GM23338 (cell line): ENCODE measurements at regions not wholly inside any gene's neighbourhood (a gene's known extent, or its start where the extent isn't known, plus 50 kb on each side); places are given as distances from the start of the nearest gene placed in this dataset.

Experiments used
- ATAC-seq: fragments of 200-7000 bp; cut with Tn5 transposase; 3 replicates; pipeline ENCODE4 v1.9.1; 2020
- DNase-seq: peaks from one replicate; pipeline ENCODE4 v3.0.0-alpha.2; 2015; ENCODE audit warnings: low spot score
- H2AFZ ChIP-seq: fragments of 200-600 bp; sonication (generic); 2 replicates; pipeline ENCODE4 v1.8.0; 2016; ENCODE audit warnings: antibody characterized with exemption, mild to moderate bottlenecking, moderate library complexity
- H3F3A ChIP-seq: fragments of 200-600 bp; sonication (generic); replicated peaks from 2 replicates; pipeline ENCODE4 v1.8.0; 2017; ENCODE audit warnings: antibody characterized with exemption, mixed run types, low read depth
- H3K27ac ChIP-seq: fragments of 200-600 bp; sonication (generic); 2 replicates; pipeline ENCODE4 v1.6.1; 2016; ENCODE audit warnings: low read depth
- H3K27me3 ChIP-seq: fragments of 200-600 bp; sonication (generic); 2 replicates; pipeline ENCODE4 v1.8.0; 2016; ENCODE audit warnings: mild to moderate bottlenecking, mixed run types, moderate library complexity; ENCODE audit not compliant: insufficient read depth
- H3K36me3 ChIP-seq: fragments of 200-600 bp; sonication (generic); 2 replicates; pipeline ENCODE4 v1.8.0; 2016; ENCODE audit warnings: mild to moderate bottlenecking; ENCODE audit not compliant: insufficient read depth
- H3K4me1 ChIP-seq: fragments of 200-600 bp; sonication (generic); 2 replicates; pipeline ENCODE4 v1.8.0; 2016; ENCODE audit warnings: mild to moderate bottlenecking, moderate library complexity; ENCODE audit not compliant: insufficient read depth
- H3K4me2 ChIP-seq: fragments of 200-600 bp; sonication (generic); 2 replicates; pipeline ENCODE4 v1.7.1; 2017; ENCODE audit warnings: mixed run types
- H3K4me3 ChIP-seq: fragments of 200-600 bp; sonication (generic); 2 replicates; pipeline ENCODE4 v1.6.1; 2016; ENCODE audit warnings: mixed run types
- H3K79me2 ChIP-seq: fragments of 200-600 bp; sonication (generic); replicated peaks from 2 replicates; pipeline ENCODE4 v1.8.0; 2017; ENCODE audit warnings: mild to moderate bottlenecking; ENCODE audit not compliant: insufficient read depth
- H3K9me2 ChIP-seq: fragments of 200-600 bp; sonication (generic); 2 replicates; pipeline ENCODE4 v1.8.0; 2017; ENCODE audit not compliant: insufficient read depth
- H4K20me1 ChIP-seq: fragments of 200-600 bp; sonication (generic); replicated peaks from 2 replicates; pipeline ENCODE4 v1.8.0; 2017; ENCODE audit warnings: mild to moderate bottlenecking; ENCODE audit not compliant: insufficient read depth
- H3K27ac Mint-ChIP-seq: 2 replicates; pipeline ENCODE4 v1.8.0; 2020; ENCODE audit warnings: inconsistent platforms, mild to moderate bottlenecking, moderate library complexity, mixed read lengths
- H3K27me3 Mint-ChIP-seq: 3 replicates; pipeline ENCODE4 v1.8.0; 2022; ENCODE audit warnings: low read depth, mild to moderate bottlenecking, moderate library complexity, mixed read lengths, inconsistent platforms; ENCODE audit not compliant: insufficient read depth, poor library complexity
- H3K36me3 Mint-ChIP-seq: 3 replicates; pipeline ENCODE4 v1.8.0; 2021; ENCODE audit warnings: low read depth, mild to moderate bottlenecking, inconsistent platforms, moderate library complexity, mixed read lengths
- H3K4me1 Mint-ChIP-seq: 3 replicates; pipeline ENCODE4 v1.8.0; 2020; ENCODE audit warnings: mild to moderate bottlenecking, inconsistent platforms, mixed read lengths
- H3K4me3 Mint-ChIP-seq: 3 replicates; pipeline ENCODE4 v1.8.0; 2021; ENCODE audit warnings: moderate library complexity, mild to moderate bottlenecking, inconsistent platforms, mixed read lengths
- H3K9me3 Mint-ChIP-seq: 3 replicates; pipeline ENCODE4 v1.8.0; 2020; ENCODE audit warnings: moderate library complexity, mild to moderate bottlenecking, inconsistent platforms, mixed read lengths
- CTCF ChIP-seq, 2 experiments: fragments of 200-600 bp in 1 of 2; sonication (generic) in 1 of 2; conservative IDR thresholded peaks; 2 replicates each; pipeline versions ENCODE4 v1.5.1 to v1.6.1; 2016 to 2017; ENCODE audit warnings: antibody characterized with exemption in 2 of 2, low read depth in 2 of 2, mild to moderate bottlenecking in 2 of 2, moderate library complexity in 1 of 2
- ETS1 ChIP-seq: IDR thresholded peaks from 2 replicates; pipeline ENCODE4 v1.6.1; 2016; ENCODE audit warnings: antibody characterized with exemption
- EZH2 ChIP-seq: fragments of 200-600 bp; sonication (generic); IDR thresholded peaks from one replicate; pipeline ENCODE4 v1.8.0; 2017; ENCODE audit warnings: antibody characterized with exemption, mild to moderate bottlenecking, low read depth; ENCODE audit not compliant: unreplicated experiment
- EZH2phosphoT487 ChIP-seq: fragments of 200-600 bp; sonication (generic); IDR thresholded peaks from one replicate; pipeline ENCODE4 v1.8.1; 2018; ENCODE audit warnings: antibody characterized with exemption; ENCODE audit not compliant: unreplicated experiment
- NANOG ChIP-seq: IDR thresholded peaks from 2 replicates; pipeline ENCODE4 v1.6.1; 2016; ENCODE audit warnings: antibody characterized with exemption, borderline replicate concordance
- POLR2AphosphoS5 ChIP-seq: IDR thresholded peaks from 2 replicates; pipeline ENCODE4 v1.6.1; 2016; ENCODE audit warnings: antibody characterized with exemption, low read depth
- STAT1 ChIP-seq: IDR thresholded peaks from one replicate; pipeline ENCODE4 v1.6.1; 2016; ENCODE audit warnings: antibody characterized with exemption; ENCODE audit not compliant: unreplicated experiment
- ZNF331 ChIP-seq: fragments of 250-450 bp; sonication (Bioruptor Pico); IDR thresholded peaks from 2 replicates; pipeline ENCODE4 v1.5.0; 2020; ENCODE audit warnings: low read depth, mild to moderate bottlenecking, moderate library complexity
- ZNF462 ChIP-seq: fragments of 250-450 bp; sonication (Bioruptor Pico); IDR thresholded peaks from 2 replicates; pipeline ENCODE4 v1.5.0; 2020; ENCODE audit warnings: mild to moderate bottlenecking, moderate library complexity

- no peaks in the 10 kb centered on the region for H3K4me1 ChIP-seq
- no peak overlapping the region for H3K4me2 ChIP-seq
- no peaks in the 10 kb centered on the region for H3K36me3 ChIP-seq
- no peak overlapping the region for H3K4me3 ChIP-seq
- H2AFZ ChIP-seq, result peak overlapping the region; percentile 44; the same call in 1 of the 2 replicates
- Mint-ChIP-seq H3K9me3 (no peaks in the 10 kb centered on the region), H3K4me3 (no peak overlapping the region), H3K36me3 (no peaks in the 10 kb centered on the region), H3K27me3 (peaks cover 2% of the 10 kb centered on the region), H3K4me1 (no peaks in the 10 kb centered on the region), H3K27ac (no peak overlapping the region)
- DNase-seq (no peak), ATAC-seq (no peak)
- TF ChIP-seq CTCF (conservative IDR thresholded peaks at IDR 0.05; ENCODE audit: low read depth in 2 of 2) (no peak), ZNF331 (no peak), EZH2 (no peak), EZH2phosphoT487 (no peak), ETS1 (no peak), POLR2AphosphoS5 (no peak), STAT1 (no peak), NANOG (no peak), ZNF462 (no peak)
- no peaks in the 10 kb centered on the region for H3K27me3 ChIP-seq
- peaks cover 21% of the 10 kb centered on the region for H3K9me2 ChIP-seq
- H3F3A ChIP-seq, result no peaks in the 10 kb centered on the region
- no peaks in the 10 kb centered on the region for H3K79me2 ChIP-seq
- no peaks in the 10 kb centered on the region for H4K20me1 ChIP-seq
- H3K27ac ChIP-seq, result no peak overlapping the region
Measured at GRCh38 chr6:133608620-133609019, 280.3 kb upstream of the TCF21 start.
